ENCODE measurements at regions not wholly inside any gene's neighbourhood (a gene's known extent, or its start where the extent isn't known, plus 50 kb on each side); places are given as distances from the start of the nearest gene placed in this dataset.
"Not testable (repeated sequence)": the region's sequence is repeated elsewhere in the genome, so short reads cannot be mapped to it uniquely, and the experiment has no call there.

GRCh38 chr14:66015071-66015780, 470.9 kb upstream of the CCDC196 start:
- DNase-seq (ENCODE audit: low spot score), result no peak

GRCh38 chr14:66017927-66018326, 468.2 kb upstream of the CCDC196 start:
- no peak for DNase-seq (ENCODE audit: low spot score)

DNA sequence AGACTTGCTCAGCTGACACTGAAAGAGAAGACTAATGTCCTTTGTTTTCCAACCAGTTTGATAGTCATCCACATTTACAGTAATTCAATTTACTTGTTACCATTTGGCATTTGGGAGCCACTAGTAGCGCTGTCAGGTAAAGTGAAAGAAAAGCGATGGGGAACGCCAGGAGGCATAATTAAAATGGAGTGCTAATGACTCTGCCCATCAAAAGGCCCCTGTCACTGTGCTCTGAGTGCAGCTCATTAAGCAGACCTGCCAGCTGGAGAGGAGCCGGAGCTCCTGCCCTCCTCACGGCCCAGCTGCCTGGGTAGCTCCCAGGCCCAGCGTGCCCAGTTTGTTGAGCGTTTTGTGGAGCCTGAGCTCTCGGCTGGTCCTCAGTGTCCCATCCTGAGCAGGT, 463.6 kb upstream of the CCDC196 start:
- DNase-seq (ENCODE audit: low spot score), result no peak

DNA sequence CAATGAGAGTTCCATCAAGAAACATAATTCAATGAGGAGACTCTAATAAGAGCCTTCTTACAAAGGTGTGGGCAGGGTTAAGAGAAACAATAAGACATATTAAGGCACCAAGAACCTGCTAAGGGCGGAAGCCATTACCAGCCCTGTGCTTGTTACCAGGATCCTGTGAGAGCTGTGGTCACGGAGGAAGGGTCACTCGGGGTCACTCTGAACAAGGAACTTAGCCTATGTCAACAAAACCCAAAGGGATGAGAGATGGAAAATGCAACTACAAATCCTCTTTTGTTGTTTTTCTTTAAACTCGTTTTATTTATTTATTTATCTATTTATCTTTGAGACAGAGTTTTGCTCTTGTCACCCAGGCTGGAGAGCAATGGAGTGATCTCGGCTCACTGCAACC, 460.4 kb upstream of the CCDC196 start:
- no peak for DNase-seq (ENCODE audit: low spot score)

DNA sequence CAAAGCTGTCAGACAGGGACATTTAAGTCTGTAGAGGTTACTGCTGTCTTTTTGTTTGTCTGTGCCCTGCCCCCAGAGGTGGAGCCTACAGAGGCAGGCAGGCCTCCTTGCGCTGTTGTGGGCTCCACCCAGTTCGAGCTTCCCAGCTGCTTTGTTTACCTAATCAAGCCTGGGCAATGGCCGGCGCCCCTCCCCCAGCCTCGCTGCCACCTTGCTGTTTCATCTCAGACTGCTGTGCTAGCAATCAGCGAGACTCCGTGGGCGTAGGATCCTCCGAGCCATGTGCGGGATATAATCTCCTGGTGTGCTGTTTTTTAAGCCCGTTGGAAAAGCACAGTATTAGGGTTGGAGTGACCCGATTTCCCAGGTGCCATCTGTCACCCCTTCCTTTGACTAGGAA, 454.2 kb upstream of the CCDC196 start:
- not testable (repeated sequence) for DNase-seq (ENCODE audit: low spot score)

GRCh38 chr14:66032800-66033199, 453.4 kb upstream of the CCDC196 start:
- no peak for DNase-seq (ENCODE audit: low spot score)

- no peak for DNase-seq (ENCODE audit: low spot score)
These were observed 449.6 kb upstream of the CCDC196 start for GRCh38 chr14:66036547-66036946.

DNA sequence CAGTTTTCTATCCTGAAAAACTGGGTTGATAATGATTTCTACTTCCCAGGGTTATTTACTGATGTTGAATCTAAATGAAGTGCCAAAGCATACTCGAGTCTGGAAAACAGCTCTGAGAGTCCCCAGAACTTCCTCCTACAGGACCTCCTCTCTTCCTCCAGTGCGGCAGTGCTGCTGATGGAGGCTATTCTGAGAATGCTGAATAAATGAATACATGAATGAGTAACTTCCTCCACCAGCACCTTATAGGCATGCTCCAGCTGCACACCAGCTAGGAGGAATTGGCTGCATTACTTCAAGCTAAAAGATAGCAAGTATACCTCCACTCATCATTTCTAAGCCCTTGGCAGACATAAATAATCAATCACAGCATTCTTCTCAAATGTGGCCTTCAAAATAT, 448.8 kb upstream of the CCDC196 start:
- no peak for DNase-seq (ENCODE audit: low spot score)

DNA sequence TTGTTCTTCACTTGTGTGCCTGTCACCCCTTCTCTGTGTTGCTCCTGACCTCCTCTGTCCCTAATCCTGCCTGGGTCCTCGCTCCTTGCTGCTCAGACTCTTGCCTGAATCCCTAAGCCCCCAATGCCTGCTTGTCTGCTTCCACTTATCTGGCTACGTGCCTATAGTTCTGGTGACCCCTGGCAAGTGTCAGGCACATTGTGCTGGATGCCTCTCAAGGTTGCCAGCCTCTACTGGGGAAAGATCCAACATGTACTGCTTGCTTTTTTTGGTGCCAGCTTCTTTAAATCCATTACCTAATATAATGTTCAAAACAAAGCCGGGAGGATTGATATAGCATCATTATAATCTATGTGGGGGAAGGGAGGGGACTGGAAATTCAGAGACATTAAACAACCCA, 448.0 kb upstream of the CCDC196 start:
- no peak for DNase-seq (ENCODE audit: low spot score)

- DNase-seq (ENCODE audit: low spot score), result no peak
These were observed 447.6 kb upstream of the CCDC196 start for GRCh38 chr14:66038618-66039017.

- DNase-seq (ENCODE audit: low spot score), result no peak
These were observed 446.7 kb upstream of the CCDC196 start for GRCh38 chr14:66039495-66039894.

GRCh38 chr14:66041582-66041981, 444.6 kb upstream of the CCDC196 start:
- DNase-seq (ENCODE audit: low spot score), result no peak

DNA sequence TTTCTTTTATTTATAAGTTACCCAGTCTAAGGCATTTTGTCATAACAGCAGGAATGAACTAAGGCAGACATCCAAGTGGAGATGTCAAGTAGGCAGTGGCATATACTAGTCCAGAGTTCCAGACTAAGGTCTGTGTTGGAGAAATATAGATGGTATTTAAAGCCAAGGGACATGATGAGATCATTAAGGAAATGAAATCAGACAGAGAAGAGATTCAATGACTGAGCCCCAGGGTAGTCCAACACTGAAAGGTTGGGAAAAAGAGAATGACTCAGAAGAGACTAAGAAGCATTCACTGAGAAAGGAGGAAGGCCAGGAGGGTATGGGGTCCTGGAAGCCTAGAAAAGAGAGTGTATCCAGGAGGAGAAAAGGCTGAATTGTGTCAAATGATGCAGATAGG, 442.2 kb upstream of the CCDC196 start:
- no peak for DNase-seq (ENCODE audit: low spot score)

GRCh38 chr14:66045572-66046021, 440.6 kb upstream of the CCDC196 start:
- DNase-seq (ENCODE audit: low spot score), result no peak

DNA sequence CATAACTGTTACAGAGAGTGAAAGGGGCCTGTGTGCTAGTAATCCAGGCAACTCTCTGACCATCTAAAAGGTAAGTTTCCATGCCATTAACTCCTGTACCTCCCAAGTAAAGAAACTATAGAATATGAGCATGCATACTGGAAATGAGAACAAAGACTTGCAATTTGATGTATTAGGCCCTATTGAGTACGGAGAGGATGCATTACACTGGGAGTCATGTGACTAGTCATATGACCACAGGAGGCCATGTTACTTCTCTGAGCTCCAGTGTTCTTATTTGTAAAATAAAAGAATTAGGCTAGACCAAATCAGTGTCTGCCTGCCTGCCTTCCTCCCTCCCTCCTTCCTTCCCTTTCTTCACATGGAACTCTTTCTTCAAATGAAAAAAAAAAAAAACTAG, 440.1 kb upstream of the CCDC196 start:
- no peak for DNase-seq (ENCODE audit: low spot score)

DNA sequence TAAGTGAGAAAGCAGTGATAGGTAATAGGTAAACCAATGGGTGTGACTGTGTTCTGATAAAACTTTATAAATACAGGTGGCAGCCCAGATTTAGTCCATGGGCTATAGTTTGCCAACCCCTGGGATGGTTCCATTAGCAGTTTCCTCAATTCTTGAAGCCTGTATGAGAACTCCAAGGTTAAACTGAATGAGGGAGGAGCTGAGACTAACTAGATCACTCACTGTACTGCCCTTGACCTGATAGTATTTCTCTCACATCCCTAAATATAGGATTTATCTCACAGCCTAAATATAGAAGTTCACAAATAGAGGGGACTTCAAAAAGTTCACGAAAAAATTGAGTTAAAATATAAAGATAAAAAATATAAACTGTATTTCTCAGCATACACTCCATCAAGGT, 439.6 kb upstream of the CCDC196 start:
- DNase-seq (ENCODE audit: low spot score), result no peak

DNA sequence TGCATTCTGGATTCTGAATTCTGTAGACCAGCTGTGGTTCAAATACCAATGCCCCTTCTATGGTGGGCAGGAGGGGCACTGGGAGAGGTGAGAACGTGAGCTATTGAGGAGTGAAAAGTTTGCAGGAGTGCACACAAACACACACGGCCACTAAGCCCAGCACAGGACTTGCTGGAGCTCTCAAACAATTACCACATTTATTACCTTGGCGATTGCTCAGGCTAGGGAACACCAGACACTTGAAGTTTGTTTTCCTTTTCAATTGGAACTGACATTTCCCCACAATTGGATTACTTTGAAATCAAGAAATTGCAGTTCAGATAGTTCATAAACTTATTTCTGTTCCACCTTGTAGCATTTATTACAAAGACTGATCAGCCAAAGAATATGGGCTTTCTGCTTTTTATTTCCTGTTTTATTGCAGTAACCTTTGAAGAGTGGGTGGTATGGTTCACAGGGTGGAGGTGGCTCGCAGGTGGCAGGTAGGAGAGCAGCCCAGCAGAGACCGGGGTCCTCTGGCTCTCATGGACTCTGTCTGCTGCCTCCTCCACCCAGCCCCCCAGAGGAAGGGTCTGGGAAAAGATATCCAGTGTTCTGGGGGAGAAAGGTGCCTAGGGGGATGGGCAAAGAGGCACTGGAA, 429.8 kb upstream of the CCDC196 start:
- DNase-seq (ENCODE audit: low spot score), result no peak

DNA sequence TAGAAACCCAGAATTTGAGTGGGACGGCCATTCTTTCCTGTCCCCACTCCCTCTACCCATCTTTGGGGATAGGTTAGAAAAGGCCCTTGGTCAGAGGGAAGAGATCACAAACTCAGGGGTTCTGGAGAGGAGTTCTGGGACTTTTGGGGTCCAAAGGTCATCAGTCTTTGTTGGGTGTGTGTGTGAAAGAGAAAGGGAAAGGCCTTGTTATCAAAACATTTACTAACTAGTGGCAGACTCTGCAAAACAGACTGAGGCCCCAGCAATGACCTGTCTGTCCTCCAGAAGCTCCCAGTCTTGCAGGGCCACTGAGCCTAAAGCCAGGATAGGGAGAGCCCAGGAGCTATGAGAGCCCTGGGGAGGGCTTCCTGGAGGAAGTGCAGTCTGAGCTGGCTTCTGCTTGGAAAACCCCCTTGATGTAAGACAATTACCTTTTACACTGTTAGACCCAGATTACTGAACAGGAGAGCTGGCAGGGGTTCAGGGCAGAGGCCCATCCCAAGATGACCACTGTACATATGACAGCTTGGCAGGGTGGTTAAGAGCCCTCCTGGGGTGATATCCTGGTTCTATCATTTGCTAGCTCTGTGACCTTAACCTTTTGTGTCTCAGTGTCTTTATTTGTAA, 429.1 kb upstream of the CCDC196 start:
- no peak for DNase-seq (ENCODE audit: low spot score)

DNA sequence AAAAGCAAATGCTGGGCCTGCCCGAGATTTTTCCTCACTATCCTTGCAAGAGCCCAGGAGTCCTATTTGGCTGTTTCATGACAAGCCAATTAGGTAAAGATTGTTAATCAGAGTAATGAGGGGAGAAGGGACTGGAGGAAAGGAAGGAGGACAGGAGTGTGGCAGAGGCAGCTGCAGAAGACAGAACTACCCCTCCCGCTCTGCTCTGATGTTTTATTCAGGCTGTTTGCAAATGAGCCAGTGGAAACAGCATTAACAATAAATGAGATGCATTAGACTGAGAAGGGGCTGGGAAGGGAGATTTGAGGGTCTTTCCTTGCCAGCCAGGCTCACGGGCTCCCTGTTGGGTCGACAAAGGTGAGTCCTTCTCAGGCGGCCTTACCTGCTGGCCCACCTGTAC, 421.0 kb upstream of the CCDC196 start:
- no peak for DNase-seq (ENCODE audit: low spot score)

- DNase-seq (ENCODE audit: low spot score), result no peak
These were observed 419.0 kb upstream of the CCDC196 start for GRCh38 chr14:66066981-66067776.

GRCh38 chr14:66069036-66069435, 417.1 kb upstream of the CCDC196 start:
- no peak for DNase-seq (ENCODE audit: low spot score)

GRCh38 chr14:66069830-66070541, 416.2 kb upstream of the CCDC196 start:
- no peak for DNase-seq (ENCODE audit: low spot score)

Data from HuH-7.5 (cell line).